Neural progenitor cell (in vitro differentiated cells): ENCODE measurements at regions not wholly inside any gene's neighbourhood (a gene's known extent, or its start where the extent isn't known, plus 50 kb on each side); places are given as distances from the start of the nearest gene placed in this dataset.

Experiments
- EZH2 ChIP-seq: fragments of 200-600 bp; sonication (generic); IDR thresholded peaks from 2 replicates; pipeline ENCODE4 v1.6.1; 2017; ENCODE audit warnings: antibody characterized with exemption, mild to moderate bottlenecking, moderate library complexity
- EZH2phosphoT487 ChIP-seq: fragments of 200-600 bp; sonication (generic); IDR thresholded peaks from 2 replicates; pipeline ENCODE4 v1.6.1; 2017; ENCODE audit warnings: antibody characterized with exemption
- TF ChIP-seq, protein P1 (sequence below): fragments of 200-600 bp; sonication (generic); IDR thresholded peaks from 2 replicates; pipeline ENCODE4 v1.5.1; 2017; ENCODE audit warnings: antibody characterized with exemption, mild to moderate bottlenecking

DNA sequence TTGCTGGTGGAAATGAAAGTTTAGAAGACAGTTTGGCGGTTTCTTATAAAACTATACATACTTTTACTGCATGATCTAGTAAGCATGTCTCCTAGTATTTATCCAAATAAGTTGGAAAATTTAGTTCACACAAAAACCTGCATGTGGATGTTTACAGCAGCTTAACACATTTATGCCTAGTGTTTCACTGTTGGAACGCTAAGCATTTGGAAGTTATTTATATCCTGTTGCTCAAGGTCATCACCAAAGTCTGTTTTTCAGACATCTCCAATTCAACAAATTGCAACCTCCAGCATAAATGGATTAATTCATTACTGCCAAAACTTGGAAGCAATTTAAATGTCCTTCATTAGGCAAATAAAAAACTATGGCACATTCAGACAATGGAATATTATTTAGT is 461.8 kb downstream of the SUCLA2 start:
- TF ChIP-seq, protein P1, sequence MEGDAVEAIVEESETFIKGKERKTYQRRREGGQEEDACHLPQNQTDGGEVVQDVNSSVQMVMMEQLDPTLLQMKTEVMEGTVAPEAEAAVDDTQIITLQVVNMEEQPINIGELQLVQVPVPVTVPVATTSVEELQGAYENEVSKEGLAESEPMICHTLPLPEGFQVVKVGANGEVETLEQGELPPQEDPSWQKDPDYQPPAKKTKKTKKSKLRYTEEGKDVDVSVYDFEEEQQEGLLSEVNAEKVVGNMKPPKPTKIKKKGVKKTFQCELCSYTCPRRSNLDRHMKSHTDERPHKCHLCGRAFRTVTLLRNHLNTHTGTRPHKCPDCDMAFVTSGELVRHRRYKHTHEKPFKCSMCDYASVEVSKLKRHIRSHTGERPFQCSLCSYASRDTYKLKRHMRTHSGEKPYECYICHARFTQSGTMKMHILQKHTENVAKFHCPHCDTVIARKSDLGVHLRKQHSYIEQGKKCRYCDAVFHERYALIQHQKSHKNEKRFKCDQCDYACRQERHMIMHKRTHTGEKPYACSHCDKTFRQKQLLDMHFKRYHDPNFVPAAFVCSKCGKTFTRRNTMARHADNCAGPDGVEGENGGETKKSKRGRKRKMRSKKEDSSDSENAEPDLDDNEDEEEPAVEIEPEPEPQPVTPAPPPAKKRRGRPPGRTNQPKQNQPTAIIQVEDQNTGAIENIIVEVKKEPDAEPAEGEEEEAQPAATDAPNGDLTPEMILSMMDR = no peak
- TF ChIP-seq EZH2 = no peak
- no peak for TF ChIP-seq EZH2phosphoT487
